ENCODE measurements at regions not wholly inside any gene's neighbourhood (a gene's known extent, or its start where the extent isn't known, plus 50 kb on each side); places are given as distances from the start of the nearest gene placed in this dataset.
"Not testable (repeated sequence)": the region's sequence is repeated elsewhere in the genome, so short reads cannot be mapped to it uniquely, and the experiment has no call there.

DNA sequence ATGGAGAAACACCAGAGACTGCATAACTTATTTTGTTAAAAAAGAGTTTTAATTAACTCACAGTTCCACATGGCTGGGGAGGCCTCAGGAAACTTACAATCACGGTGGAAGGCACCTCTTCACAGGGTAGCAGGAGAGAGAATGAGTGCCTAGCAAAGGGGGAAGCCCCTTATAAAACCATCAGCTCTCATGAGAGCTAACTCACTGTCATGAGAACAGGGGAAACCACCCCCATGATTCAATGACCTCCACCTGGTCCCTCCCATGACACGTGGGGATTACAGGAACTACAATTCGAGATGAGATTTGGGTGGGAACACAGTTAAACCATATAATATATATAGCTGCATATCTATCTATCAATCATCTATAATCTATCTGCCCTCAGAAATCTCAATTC is 153.1 kb upstream of the PROK2 start:
- H2BK120ac ChIP-seq (ENCODE audit: low read depth, low read length); DNase-seq; H3K23ac ChIP-seq (ENCODE audit: low read depth, low read length); H3K36me3 ChIP-seq (ENCODE audit: control insufficient read depth, insufficient read depth, low read length); H4K20me1 ChIP-seq (ENCODE audit: insufficient read depth, low read length); H3K14ac ChIP-seq (replicated peaks; ENCODE audit: low read depth, low read length); H3K79me1 ChIP-seq (ENCODE audit: low read depth in 1 of 2, low read length in 2 of 2); H4K5ac ChIP-seq (ENCODE audit: low read depth, low read length); H4K91ac ChIP-seq (ENCODE audit: insufficient read depth, low read depth, low read length); H3K4me3 ChIP-seq (ENCODE audit: insufficient read depth, low read depth, low read length); H2AFZ ChIP-seq (replicated peaks; ENCODE audit: low read length, poor library complexity); POLR2A ChIA-PET (ENCODE audit: unreplicated experiment); in situ Hi-C loops (cut with MboI; ENCODE audit: low sequenced_read_pairs); H2AK5ac ChIP-seq (ENCODE audit: low read depth, low read length); H3K27ac ChIP-seq (ENCODE audit: insufficient read depth, low read length); H3K9me3 ChIP-seq (ENCODE audit: control insufficient read depth, insufficient read depth, low read length); H3K4me2 ChIP-seq (ENCODE audit: low read depth, low read length); CTCF ChIA-PET; H2BK15ac ChIP-seq (ENCODE audit: low read depth, low read length); intact Hi-C loops (cut with micrococcal nuclease); H2AK9ac ChIP-seq (replicated peaks; ENCODE audit: low read depth, low read length, poor library complexity); H3K18ac ChIP-seq (ENCODE audit: low read depth, low read length); H2BK20ac ChIP-seq (ENCODE audit: low read depth, low read length); H3K4me1 ChIP-seq (ENCODE audit: control insufficient read depth, insufficient read depth, low read length); ATAC-seq (ENCODE audit: low read depth); H3K9ac ChIP-seq (ENCODE audit: low read depth, low read length); H3K56ac ChIP-seq (ENCODE audit: extremely low read depth, insufficient read depth, low read length); H3K9me1 ChIP-seq (ENCODE audit: insufficient read depth, low read length); H3K4ac ChIP-seq (ENCODE audit: low read depth, low read length); BruUV-seq (replicated peaks); H4K8ac ChIP-seq (ENCODE audit: low read depth in 2 of 2, low read length in 2 of 2); H2BK5ac ChIP-seq (ENCODE audit: low read depth, low read length, poor library complexity, severe bottlenecking); H3K27me3 ChIP-seq (ENCODE audit: control insufficient read depth, insufficient read depth, low read length); dilution Hi-C loops (cut with HindIII; ENCODE audit: low sequenced_read_pairs, unreplicated experiment): not testable (repeated sequence)
- WGBS, 2 experiments (ENCODE audit: extremely low coverage in 2 of 2, insufficient read length in 1 of 2), result no CpG with 5 or more reads among the region's 3 CpGs

Data from IMR-90 (cell line).